Esophagus squamous epithelium (tissue), 5 donors: ENCODE measurements at regions not wholly inside any gene's neighbourhood (a gene's known extent, or its start where the extent isn't known, plus 50 kb on each side); places are given as distances from the start of the nearest gene placed in this dataset.

Experiments used
- DNase-seq: peaks from one replicate; lab custom pipeline; 2025; lab: John Stamatoyannopoulos, UW
- H3K27ac ChIP-seq, 4 donors: fragments of 200-600 bp; sonication (generic); one replicate each; pipeline ENCODE4 v1.5.1; 2016 to 2019; ENCODE audit warnings: mild to moderate bottlenecking in 1 of 4
- H3K27me3 ChIP-seq, 4 donors: fragments of 200-600 bp; sonication (generic); 1 replicate in 3 of 4; 2 replicates in 1 of 4; pipeline versions ENCODE4 v1.5.1 to v1.6.0; 2017 to 2021; ENCODE audit warnings: antibody characterized with exemption in 1 of 4
- H3K36me3 ChIP-seq, 3 donors: fragments of 200-600 bp; sonication (generic); one replicate each; pipeline ENCODE4 v1.5.1; 2016 to 2019
- H3K4me1 ChIP-seq, 3 donors: fragments of 200-600 bp; sonication (generic); one replicate each; pipeline ENCODE4 v1.5.1; 2017 to 2019
- H3K4me3 ChIP-seq, 4 donors: fragments of 200-600 bp; sonication (generic); 1 replicate in 3 of 4; 2 replicates in 1 of 4; pipeline ENCODE4 v1.5.1; 2016 to 2019; ENCODE audit warnings: mild to moderate bottlenecking in 2 of 4, moderate library complexity in 1 of 4
- H3K9me3 ChIP-seq, 3 donors: fragments of 200-600 bp; sonication (generic); one replicate each; pipeline ENCODE4 v1.5.1; 2016 to 2019
- POLR2A ChIP-seq, 4 donors: fragments of 450-650 bp; IDR thresholded peaks; one replicate each; pipeline ENCODE4 v1.6.1; 2017; ENCODE audit warnings: antibody characterized with exemption in 4 of 4, mild to moderate bottlenecking in 4 of 4, moderate library complexity in 3 of 4
- WGBS, 2 donors: methylation state at CpG; one replicate each; pipeline ENCODE4 v1.1.5; 2018; 5-methylcytosine and 5-hydroxymethylcytosine counted together
- intact Hi-C: fragments of 100-400 bp; cut with DNase I; formaldehyde crosslinking; loops from one replicate; pipeline ENCODE4 v1.15.0; 2022
- TF ChIP-seq, protein P1 (sequence below), 6 experiments: fragments of 450-650 bp in 4 of 6; fragments of 200-600 bp in 2 of 6; sonication (generic) in 2 of 6; IDR thresholded peaks; one replicate each; pipeline ENCODE4 v1.5.1; 2016 to 2019; ENCODE audit warnings: antibody characterized with exemption in 6 of 6, mild to moderate bottlenecking in 4 of 6, moderate library complexity in 4 of 6
- donor health status: DM: yes; HTN: yes; CAD: no.

DNA sequence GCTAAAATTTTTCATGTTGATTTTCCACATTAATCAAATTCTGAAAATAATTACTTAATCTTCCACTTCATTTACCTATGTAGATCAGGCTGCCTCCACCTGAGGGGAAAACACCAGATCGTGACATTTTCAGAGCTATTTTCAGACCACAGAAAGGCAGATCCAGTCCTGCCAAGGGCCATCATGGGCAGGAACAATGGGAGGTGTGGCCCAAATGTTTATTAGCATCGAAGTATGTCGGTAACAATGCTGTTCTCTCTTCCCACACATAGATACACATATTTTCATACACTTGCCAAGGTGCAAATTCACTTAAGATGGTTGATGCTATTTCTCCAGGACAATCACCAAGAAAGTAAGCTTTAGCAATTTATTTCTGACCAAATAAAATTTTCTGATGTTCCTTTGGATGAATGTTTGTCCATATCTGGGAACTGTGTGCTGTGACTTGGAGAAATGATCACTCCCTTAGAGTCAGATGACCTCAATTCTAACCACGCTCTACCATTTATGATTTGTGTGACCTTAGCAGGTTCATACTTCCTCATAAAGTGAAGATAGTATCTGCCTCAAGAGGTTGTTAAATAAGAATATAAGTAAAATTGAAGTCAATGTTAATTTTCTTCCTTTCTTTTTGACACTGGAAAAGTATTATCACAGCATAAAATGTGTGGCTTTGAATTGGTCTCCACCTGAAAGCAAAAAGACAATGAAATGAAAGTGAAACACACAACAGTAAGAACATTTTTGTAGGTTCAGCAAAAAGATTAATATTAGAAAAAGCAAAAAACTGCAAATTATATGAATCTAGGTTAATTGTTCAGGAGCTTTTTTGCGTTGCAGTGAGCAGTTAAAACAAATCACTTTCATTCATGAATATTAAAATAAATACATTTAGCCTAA is 310.4 kb upstream of the PHF14 start:
- DNase-seq, result no peak
- H3K27me3 ChIP-seq, result no peaks in the 10 kb centered on the region
- H3K9me3 ChIP-seq, result no peaks in the 10 kb centered on the region
- no peaks in the 10 kb centered on the region for H3K4me1 ChIP-seq
- intact Hi-C loops, result no loop called here
- no peaks in the 10 kb centered on the region for H3K36me3 ChIP-seq
- TF ChIP-seq POLR2A (IDR thresholded peaks at IDR 0.05), result no peak
- TF ChIP-seq, protein P1, sequence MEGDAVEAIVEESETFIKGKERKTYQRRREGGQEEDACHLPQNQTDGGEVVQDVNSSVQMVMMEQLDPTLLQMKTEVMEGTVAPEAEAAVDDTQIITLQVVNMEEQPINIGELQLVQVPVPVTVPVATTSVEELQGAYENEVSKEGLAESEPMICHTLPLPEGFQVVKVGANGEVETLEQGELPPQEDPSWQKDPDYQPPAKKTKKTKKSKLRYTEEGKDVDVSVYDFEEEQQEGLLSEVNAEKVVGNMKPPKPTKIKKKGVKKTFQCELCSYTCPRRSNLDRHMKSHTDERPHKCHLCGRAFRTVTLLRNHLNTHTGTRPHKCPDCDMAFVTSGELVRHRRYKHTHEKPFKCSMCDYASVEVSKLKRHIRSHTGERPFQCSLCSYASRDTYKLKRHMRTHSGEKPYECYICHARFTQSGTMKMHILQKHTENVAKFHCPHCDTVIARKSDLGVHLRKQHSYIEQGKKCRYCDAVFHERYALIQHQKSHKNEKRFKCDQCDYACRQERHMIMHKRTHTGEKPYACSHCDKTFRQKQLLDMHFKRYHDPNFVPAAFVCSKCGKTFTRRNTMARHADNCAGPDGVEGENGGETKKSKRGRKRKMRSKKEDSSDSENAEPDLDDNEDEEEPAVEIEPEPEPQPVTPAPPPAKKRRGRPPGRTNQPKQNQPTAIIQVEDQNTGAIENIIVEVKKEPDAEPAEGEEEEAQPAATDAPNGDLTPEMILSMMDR (IDR thresholded peaks at IDR 0.05), result no peak
- no peak overlapping the region for H3K27ac ChIP-seq
- H3K4me3 ChIP-seq, result no peak overlapping the region
- 55 to 57% methylated on average over 5 of the region's 5 CpGs for WGBS, 2 donors

DNA sequence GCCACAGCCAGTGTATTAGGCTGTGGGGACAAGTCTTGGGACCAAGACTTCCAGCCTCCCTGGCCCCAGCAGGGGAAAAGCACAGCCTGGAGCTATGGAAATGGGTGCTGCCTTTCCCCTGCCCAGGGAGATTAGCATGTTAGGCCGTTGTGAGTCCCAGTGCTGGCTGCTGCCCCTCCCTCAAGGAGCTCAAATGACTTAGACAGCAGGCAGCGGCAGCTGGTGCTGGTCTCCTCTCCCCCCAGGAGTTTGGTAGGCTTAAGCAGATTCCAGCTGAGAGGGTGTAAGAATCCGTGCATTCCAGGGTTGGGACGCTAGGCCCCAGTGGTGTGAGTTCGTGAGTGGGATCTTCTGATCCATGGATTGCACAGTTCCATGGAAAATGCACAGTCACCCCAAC is 301.5 kb upstream of the PHF14 start:
- Histone ChIP-seq H3K4me3 (no peak overlapping the region), H3K9me3 (no peaks in the 10 kb centered on the region), H3K27ac (no peak overlapping the region), H3K4me1 (no peaks in the 10 kb centered on the region), H3K36me3 (no peaks in the 10 kb centered on the region), H3K27me3 (no peaks in the 10 kb centered on the region)
- intact Hi-C loops, result no loop called here
- WGBS, 2 donors, result 67 to 83% methylated on average over 1 to 3 of the region's 5 CpGs
- DNase-seq, result no peak
- TF ChIP-seq, protein P1 (IDR thresholded peaks at IDR 0.05), result no peak
- TF ChIP-seq POLR2A (IDR thresholded peaks at IDR 0.05), result no peak

DNA sequence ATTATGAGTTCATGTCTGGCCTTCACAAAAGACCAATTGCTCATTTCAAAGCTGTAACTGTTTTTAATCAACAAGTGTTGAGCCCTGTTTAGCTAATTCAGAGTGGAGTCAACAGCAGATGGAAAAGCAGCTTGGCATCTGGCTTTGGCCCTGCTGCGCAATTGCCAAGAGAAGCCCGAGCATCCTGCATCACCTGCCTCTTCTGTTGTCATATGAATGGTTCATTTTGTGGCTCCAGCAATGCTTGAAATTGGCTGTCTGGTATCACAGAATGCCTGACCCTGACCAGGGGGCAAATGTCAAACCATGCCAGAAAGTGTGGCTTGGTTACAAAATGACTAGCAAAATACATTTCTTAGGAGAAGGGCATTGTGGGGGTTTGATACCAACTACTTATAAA is 296.5 kb upstream of the PHF14 start:
- intact Hi-C loops, result no loop called here
- Histone ChIP-seq H3K4me3 (no peak overlapping the region), H3K27me3 (no peaks in the 10 kb centered on the region), H3K27ac (no peak overlapping the region), H3K9me3 (no peaks in the 10 kb centered on the region), H3K36me3 (no peaks in the 10 kb centered on the region), H3K4me1 (no peaks in the 10 kb centered on the region)
- TF ChIP-seq, protein P1 (IDR thresholded peaks at IDR 0.05), result no peak
- TF ChIP-seq POLR2A (IDR thresholded peaks at IDR 0.05), result no peak
- DNase-seq, result no peak
- 87 to 100% methylated on average over 2 of the region's 2 CpGs for WGBS, 2 donors

DNA sequence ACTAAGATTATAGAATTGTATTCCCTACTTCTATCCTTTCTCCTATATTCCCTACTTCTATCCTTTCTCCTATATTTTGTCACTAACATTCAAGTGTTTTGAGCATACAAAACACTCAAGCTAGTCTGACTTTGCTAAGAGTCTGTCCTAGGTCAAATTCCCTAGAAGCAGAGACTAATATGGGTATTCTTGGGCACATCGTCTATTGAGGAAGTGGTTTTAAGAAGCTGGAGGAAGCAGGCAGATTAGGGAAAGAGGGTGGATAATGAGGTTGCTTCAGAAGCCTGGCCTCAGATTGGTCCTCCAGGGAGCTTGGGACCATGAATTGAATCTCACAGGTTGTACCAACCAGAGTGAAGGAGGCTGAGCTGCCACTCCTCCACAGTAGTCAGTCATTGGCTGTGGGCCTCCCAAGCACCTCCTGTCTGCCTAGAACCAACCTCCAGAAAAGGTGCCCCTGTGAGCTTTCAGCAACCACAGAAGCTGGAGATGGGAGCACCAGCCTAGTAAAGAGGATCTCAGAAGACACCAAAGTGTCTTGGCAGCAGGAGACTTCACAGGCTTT is 295.9 kb upstream of the PHF14 start:
- Histone ChIP-seq H3K27ac (no peak overlapping the region), H3K36me3 (no peaks in the 10 kb centered on the region), H3K4me3 (no peak overlapping the region), H3K4me1 (no peaks in the 10 kb centered on the region), H3K27me3 (no peaks in the 10 kb centered on the region), H3K9me3 (no peaks in the 10 kb centered on the region)
- TF ChIP-seq POLR2A (IDR thresholded peaks at IDR 0.05), result no peak
- TF ChIP-seq, protein P1 (IDR thresholded peaks at IDR 0.05), result no peak
- no peak for DNase-seq
- intact Hi-C loops, result no loop called here
- WGBS, 2 donors, result 60 to 70% methylated on average over 1 of the region's 1 CpG

DNA sequence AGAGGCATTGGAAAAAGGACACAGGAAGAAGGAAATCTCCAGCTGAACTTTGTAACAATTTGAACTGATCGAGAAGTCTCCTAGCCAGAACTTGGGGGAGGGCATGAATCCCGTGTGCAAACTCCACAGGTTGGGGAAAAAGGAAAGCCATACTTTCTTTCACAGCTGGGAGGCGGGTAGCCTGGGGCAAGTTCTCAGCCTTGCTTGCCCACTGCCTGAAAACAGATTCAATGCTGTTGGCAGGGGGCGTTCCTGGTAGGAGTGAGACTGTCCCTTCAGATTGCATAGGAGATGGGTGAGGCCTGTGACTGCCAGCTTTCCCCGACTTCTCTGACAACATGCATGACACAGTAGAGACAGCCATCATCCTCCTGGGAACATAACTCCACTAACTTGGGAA is 289.1 kb upstream of the PHF14 start:
- H3K27ac ChIP-seq, result no peak overlapping the region
- TF ChIP-seq POLR2A (IDR thresholded peaks at IDR 0.05), result no peak
- TF ChIP-seq, protein P1 (IDR thresholded peaks at IDR 0.05), result no peak
- H3K4me1 ChIP-seq, result no peaks in the 10 kb centered on the region
- DNase-seq, result no peak
- no peaks in the 10 kb centered on the region for H3K27me3 ChIP-seq
- H3K9me3 ChIP-seq, result no peaks in the 10 kb centered on the region
- WGBS, 2 donors, result 84 to 92% methylated on average over 3 of the region's 5 CpGs
- no peaks in the 10 kb centered on the region for H3K36me3 ChIP-seq
- H3K4me3 ChIP-seq, result no peak overlapping the region
- intact Hi-C loops, result no loop called here
